HG03039 (cell line): ENCODE measurements at regions not wholly inside any gene's neighbourhood (a gene's known extent, or its start where the extent isn't known, plus 50 kb on each side); places are given as distances from the start of the nearest gene placed in this dataset.
"Not testable (repeated sequence)": the region's sequence is repeated elsewhere in the genome, so short reads cannot be mapped to it uniquely, and the experiment has no call there.

Source experiments
- ATAC-seq: cut with Tn5 transposase; IDR thresholded peaks from one replicate; pipeline ENCODE4 v1.9.1; 2021; ENCODE audit warnings: mild to moderate bottlenecking, moderate library complexity; ENCODE audit not compliant: unreplicated experiment

DNA sequence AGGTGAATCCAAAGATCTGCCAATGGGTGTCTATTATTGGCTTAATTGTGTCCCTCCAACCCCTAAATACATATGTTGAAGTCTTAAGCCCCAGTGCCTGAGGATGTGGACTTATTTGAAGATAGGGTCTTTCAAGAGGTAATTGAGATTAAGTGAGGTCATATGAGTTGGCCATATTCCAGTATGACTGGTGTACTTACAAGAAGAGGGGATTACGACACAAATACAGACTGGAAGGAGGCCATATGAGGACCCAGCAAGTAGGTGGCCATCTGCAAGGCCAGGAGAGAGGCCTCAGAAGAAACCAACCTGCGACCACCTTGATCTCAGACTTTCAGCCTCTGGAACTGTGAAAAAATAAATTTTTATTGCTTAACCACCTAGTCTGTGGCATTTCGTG lies 121.1 kb upstream of the FN1 start:
- ATAC-seq = no peak

DNA sequence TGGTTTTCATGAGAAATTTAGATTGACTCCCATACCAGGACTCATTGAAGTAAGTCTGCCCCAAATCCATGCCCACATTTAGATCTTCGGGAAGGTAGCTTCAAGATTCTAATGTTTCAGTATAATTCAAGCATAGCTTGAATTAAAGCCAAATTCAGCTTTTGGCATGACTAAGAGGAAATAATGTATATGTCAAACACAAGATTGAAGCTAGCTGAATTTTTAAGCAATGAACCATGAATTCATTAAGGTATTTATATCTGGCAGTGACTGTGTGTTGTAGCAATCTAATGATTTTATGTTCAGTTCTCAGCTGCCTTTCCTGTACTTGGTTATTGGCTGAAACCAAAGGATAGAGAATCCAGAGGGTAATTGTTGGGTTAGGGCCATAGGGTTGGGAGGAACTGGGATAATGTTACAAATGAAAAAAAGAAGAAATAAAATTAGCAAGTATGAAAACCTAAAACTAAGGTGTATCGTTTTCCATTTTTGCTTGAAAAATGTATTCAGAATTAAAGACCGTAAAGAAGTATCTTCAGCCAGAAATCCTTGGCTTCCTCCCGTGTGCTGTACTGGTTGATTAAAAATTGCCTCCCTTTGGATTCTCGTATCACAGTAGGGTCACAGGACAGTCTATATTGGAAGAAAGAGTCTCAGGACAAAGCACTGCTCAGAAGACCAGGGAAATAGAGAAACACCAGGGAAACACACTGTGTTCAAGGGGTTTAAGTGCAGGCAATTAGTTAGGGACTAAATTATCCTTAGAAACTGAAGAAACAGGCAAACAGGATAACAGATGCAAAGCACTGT lies 119.0 kb upstream of the FN1 start:
- no peak for ATAC-seq

DNA sequence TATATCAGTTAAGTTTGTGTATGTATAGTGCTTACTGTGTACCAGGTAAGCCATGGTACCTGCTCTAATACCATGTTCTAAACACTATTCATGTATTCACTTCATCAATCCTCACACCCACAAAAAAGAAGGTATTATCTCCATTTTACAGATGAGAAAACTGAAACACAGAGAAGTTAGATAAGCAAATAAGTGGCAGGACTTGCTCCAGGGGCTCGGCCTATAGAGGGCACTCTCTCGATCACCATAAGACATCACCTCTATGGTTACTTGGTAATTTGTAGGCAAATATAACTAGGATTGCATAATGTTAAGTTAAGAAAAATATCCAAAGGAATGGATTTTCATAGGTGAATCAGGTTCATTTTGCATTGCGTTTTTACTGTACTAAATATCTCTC lies 118.1 kb upstream of the FN1 start:
- ATAC-seq = no peak

DNA sequence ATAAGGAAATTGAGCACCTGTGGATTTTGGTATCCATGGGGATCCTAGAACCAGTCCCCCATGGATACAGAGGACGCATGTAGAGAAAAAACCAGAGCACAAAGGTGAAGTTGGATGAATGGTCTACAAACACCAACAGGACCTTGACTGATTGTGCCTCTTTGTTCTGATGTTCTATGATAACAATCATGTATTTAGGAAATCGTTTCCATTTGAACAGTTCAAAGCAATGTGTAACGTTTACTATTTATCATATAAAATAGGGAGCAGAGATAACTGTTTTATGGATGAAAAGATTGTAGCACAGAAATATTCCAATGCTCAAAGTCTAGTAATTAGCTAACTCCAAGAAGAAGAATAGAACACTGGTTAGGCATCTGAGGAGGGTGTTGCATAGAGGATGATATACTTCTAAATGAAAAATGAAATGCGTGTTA lies 116.3 kb upstream of the FN1 start:
- ATAC-seq = no peak

DNA sequence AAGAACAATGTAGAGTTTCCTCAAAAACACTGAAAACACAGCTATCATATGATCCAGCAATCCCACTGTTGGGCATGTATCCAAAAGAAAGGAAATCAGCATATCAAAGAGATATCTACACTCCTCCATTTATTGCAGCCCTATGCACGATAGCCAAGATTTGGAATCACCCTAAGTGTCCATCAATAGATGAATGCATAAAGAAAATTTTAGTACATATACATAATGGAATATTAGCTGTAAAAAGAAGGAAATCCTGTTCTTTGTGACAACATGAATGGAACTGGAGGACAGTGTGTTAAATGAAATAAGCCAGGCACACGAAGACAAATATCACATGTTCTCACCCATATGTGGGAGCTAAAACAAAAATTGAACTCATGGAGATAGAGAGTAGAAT lies 114.5 kb upstream of the FN1 start:
- ATAC-seq = no peak

DNA sequence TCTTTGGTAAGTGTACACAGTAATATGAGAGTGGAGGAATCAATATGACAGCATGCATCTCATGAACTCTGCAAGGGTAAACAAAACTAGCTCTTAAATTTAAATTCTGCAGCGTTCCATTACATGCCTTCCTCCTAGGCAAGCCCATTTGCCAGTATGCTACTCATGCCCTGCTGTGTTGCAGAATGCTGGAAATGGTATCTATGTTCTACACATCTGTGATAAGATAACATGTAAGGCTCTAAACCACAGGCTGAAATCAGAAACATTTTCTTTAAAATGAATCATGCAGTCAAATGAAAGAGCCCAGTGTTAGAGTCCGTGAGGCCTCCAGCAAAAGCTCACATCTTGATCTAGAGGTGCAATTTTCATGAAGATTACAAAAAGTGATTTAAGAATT lies 112.8 kb upstream of the FN1 start:
- no peak for ATAC-seq

DNA sequence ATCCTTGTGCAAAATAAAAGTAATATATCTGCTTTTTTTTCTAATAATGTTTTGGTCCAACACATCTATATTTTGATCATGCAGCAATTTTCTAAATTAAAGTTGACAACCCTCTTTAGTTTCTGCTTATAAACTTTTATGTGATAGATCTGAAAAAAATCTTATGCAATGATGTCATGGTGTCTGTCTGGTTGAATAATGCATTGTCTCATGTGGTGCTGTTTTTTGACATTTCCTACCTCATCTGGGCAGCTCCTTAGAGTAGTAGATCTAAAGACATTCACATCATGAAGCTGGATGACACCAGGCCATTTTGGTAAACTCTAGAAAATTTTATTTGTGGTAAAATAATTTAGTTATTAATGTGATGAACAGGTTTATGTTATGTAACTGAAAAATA lies 106.8 kb upstream of the FN1 start:
- ATAC-seq = no peak

DNA sequence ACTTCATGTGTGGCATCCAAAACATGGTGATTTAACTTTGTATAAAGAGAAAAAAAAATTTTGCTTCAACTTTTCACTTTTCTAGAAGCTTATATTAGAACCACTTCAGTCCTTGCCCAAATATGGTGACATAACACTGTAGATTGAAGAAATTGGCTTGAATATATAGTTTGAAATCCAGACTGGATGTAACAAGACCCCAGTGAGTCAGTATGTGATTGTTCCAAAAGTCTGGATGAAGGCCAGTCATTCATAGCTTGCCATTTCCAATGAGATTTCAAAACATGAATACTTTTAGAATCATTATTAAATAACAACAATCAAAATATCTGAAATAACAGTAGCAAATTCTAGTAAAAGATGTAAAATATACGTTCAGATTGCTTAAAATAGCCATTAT lies 104.8 kb upstream of the FN1 start:
- no peak for ATAC-seq

DNA sequence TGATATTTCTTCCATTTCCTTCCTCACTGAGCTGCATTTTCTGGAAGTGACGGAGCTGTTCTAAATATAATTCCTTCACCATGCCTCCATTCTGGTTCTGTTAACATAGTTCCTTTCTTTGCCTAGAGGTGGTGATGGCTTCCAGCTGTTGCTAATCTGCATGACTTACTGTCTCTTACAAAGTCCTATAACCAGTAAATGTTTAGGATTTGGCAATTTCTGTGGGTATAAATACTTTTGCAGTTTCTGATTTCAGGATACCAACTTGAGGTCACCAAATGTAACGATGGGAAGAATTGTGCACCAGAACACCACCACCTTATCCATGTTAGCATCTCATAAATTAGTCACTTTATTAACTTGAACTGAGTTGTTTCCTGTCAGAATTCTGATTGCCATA lies 101.7 kb upstream of the FN1 start:
- ATAC-seq = no peak

DNA sequence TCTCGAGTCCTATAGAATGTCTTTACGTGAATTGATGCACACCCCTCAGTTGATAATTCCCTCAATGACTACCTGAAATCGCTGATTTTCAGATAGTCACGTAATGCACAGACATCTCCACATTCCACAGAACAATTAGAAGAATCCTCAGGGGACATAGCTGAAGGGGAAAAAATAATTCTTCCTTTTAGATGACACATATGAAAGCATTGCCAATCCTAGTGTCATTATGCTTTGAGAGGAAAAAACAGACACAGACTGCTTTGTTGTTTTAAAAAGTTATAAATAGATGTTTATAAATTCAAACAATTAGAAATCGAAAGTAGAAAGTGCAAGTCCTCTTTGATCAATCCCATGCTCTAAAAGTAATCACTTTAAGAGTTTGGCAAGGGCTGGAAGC lies 100.6 kb upstream of the FN1 start:
- ATAC-seq = no peak

DNA sequence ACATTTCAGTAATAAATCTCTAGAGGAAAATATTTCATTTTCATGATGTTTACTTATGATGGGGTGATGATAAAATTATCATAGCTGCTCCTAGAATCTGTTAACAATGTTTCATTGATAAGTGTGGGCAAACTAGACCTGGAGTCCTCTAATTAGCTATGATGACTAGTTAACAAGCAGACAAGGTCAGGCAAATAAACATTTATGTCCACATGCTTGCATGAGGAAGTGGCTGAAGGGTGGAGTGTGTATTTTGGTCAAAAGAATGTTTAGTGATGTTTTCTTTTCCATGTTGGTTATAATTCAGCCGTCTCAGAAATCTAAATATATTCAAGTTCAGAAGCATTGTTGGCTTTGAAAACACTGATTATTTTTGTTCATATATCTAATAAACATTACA lies 99.9 kb upstream of the FN1 start:
- ATAC-seq = no peak

DNA sequence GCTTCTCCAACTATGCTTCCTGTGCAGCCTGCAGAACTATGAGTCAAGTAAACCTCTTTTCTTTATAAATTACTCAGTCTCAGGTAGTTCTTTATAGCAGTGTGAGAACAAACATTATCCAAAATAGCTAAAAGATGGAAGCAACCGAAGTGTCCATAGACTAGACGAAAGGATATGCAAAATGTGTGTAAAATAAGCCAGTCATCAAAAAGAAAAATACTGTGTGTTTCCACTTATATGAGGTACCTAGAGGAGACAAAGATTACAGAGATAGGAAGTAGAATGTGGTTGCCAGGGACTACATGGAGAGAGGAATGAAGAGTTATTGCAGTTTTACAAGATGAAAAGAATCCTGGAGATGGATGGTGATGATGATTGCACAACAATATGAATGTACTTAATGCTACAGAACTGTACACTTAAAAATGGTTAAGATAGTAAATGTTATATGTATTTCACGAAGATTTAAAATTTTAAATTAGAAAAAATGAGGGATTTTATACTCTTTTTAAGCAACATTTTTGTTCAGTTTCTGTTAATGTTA lies 99.3 kb upstream of the FN1 start:
- no peak for ATAC-seq

DNA sequence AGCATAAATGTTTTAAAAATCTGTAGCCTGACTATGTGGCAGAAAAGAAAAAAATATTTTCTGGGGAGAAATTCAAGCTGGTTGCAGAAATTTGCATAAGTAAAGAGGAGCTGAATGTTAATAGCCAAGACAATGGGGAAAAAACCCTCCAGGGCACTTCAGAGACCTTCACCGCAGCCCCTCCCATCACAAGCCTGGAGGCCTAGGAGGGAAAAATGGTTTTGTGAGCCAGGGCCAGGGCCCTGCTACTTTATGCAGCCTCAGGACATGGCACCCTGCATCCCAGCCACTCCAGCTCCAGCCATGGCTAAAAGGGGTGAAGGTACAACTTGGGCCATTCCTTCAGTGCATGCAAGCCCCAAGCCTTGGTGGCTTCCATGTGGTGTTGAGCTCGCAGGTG lies 97.8 kb upstream of the FN1 start:
- ATAC-seq = not testable (repeated sequence)

DNA sequence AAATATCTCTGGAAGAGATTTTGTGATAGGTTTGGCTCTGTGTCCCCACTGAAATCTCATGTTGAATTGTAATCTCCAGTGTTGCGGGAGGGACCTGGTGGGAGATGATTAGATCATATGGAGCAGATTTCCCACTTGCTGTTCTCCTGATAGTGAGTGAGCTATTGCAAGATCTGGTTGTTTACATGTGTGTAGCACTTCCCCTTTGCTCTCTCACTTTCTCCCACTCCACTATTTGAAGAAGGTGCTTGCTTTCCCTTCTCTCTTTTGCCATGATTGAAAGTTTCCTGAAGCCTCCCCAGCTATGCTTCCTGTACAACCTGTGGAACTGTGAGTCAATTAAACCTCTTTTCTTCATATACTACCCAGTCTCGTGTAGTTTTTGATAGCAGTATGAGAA lies 97.0 kb upstream of the FN1 start:
- no peak for ATAC-seq

DNA sequence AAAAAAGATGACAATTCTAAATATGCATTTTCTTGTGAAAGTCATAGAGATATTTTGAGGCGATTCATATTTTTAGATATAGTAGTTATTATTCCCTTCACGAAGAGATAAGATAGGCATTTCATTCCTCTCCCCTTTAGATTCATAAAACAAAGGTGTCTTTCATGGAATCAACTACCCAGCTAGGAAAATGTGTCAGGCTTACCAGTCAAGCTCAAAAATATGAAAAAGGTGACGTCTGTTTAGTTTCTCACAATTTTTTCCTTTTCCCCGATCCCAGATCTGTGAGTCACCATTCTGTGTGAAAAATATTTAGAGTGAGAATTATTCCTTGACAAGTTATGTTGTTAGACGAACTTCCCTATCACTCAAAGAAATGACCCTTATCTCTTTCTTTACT lies 95.4 kb upstream of the FN1 start:
- no peak for ATAC-seq

DNA sequence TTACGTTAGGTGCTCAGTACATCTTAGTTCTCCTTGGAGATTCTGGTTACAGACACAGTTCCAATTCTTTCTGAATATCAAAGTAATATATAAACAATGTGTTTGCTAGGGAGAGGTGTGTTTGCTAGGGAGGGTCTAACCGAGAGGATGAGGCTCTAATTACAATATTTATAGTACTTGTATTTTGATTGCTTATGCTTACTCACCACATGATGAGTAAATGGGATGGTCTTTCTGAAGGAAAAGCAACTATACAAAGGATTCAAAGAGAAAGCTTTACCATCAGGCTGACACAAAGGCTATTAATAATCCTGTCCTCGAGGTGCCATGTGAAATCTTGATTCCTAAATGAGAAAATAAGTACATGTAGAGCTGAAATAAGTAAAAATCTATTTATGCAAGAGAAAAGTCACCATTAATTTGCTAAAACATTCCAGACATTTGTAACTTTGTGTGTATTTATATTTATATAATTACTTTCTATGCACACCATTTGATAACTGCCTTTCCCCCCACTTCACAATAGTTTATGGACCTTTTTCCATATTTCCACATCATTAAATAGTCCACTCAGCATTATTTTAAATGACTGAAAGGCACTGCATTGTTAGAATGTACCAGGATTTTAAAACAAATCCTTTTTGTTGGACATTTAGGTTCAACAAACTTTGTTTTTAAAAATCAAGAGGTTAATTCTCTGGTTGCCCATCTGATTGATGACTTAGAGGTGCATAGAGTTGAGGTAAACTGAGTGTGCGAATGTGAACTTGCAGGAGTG lies 94.5 kb upstream of the FN1 start:
- no peak for ATAC-seq

DNA sequence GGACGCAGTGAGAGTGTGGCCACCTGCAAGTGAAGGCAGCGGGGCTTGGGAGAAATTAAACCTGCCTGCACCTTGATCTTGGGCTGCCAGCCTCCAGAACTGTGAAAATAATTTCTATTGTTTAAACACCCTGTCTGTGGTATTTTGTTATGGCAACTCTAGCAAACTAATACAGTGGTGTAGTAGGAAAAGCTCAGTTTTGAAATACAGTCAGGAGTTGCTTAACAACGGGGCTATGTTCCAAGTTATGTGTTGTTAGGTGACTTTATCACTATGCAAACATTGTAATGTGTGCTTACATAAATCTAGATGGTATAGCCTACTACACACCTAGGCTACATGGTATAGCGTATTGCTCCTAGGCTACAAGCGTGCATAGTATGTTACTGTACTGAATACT lies 93.4 kb upstream of the FN1 start:
- ATAC-seq = no peak

DNA sequence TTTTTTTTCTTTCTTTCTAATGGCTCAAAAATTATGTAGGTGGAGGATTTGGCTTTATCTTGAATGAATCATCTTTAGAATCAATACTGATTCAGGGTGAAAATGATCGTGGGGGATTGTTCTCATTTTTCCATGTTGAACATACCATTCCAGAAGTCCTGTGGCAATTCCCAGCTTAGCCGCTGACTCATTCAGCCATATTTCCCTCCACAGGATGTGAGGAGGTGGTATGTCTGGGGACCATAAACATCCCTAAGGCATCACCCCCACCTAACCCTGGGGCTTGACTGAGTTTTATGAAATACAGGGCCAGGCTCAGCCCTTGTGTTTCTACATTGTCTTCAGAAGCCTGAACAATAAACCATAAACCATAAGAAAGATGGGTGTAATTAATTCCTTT lies 92.7 kb upstream of the FN1 start:
- ATAC-seq = no peak

DNA sequence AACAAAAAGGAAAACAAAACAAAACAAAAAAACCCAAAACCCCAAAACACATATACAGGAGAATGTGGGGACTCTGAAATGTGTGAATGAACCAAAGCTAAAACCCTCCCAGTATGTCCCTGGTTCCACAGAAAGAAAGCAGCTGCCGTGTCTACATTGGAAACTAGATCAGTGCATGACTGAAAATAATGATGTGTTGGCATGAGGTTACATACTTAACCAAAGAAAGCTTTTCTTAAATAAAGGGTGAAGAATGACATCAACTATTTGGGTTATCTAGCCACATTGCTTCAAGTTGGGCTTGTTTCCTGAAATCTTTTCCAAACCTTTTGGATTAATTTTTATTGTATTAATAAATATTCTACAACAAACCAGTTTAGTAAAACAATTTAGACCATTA lies 91.9 kb upstream of the FN1 start:
- no peak for ATAC-seq

DNA sequence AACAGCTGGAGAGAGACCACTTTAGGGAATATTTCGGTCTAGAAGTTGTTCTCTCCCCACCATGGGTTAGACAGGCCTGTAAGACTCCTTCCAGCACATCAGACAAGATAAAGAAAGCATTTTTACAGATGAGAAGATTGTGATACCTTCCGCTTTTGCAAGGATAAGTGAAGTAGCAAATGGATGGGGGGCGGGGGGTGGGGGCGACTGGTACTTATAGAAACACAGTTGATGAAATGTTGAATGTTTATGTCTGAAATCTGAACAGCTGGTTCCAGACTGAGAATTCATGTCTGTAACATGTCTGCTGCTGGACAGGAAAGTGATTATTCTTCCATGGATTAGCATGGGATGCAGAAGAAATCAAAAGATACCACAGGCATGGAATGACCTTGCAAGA lies 90.5 kb upstream of the FN1 start:
- no peak for ATAC-seq

DNA sequence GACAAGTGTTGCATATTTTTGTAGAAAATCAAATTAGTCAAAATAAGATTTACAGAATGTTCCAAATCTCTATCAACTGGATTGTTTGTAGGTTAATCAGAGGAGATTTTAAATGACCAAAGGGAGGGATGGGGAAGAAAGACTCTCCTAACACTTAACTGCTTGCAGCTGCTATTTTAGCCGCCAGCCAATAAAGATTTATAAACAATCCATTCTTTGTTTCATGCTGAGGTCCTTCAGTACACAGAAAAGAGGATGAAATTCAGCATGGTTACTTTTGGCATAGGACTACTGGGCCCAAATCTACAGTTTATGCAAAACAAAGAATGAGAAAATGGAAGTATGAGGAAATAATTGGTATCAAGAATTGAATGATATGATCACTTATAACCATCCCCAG lies 86.4 kb upstream of the FN1 start:
- no peak for ATAC-seq

DNA sequence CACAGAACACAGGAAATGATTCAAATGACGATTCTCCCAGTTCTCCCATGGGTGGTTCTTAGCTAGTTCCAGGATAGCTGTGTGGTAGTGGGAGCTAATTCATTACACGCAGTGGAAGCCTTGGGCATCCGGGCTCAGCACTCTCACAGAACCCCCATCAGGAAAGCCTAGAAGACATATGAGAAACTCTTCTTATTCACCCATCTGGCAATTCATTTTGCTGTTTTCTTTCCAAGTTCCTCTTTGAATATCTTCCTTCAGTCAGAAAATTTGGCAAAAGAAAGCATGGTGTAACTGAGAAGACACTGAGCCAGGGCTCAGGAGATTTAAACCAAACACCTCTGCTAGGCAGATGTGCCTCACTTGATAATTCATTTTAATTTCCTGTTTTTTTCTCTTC lies 85.2 kb upstream of the FN1 start:
- ATAC-seq = no peak
